HepG2 (cell line): ENCODE measurements at regions not wholly inside any gene's neighbourhood (a gene's known extent, or its start where the extent isn't known, plus 50 kb on each side); places are given as distances from the start of the nearest gene placed in this dataset.

Source experiments
- ATAC-seq: fragments of 200-7000 bp; cut with Tn5 transposase; 3 replicates; pipeline ENCODE4 v1.9.1; 2020; ENCODE audit warnings: mild to moderate bottlenecking, moderate library complexity
- BruUV-seq: library from RNA; stranded (reverse); fragments of 400-500 nt; replicated peaks from 2 replicates; lab custom pipeline; 2021; lab: Mats Ljungman, UMichigan
- CTCF ChIA-PET: fragments of 300-600 bp; formaldehyde crosslinking; extraction: SDS; loops from one replicate; lab custom pipeline; 2021; ENCODE audit warnings: low total read pairs, inconsistent platforms, low intra/inter-chr PET ratio; lab: Yijun Ruan, JAX
- POLR2A ChIA-PET: fragments of 350-600 bp; sonication (Branson Sonifier 250); formaldehyde crosslinking; loops from one replicate; lab custom pipeline; 2020; ENCODE audit warnings: antibody characterized with exemption, inconsistent platforms; lab: Yijun Ruan, JAX
- DNase-seq: peaks from one replicate; pipeline ENCODE4 v3.0.0-alpha.2; 2015; ENCODE audit warnings: low spot score
- FAIRE-seq: peaks from 3 replicates; lab custom pipeline; 2011; peaks lifted over from hg19 to GRCh38; lab: Jason Lieb, UNC
- H2AFZ ChIP-seq: one replicate; pipeline ENCODE4 v1.6.1; 2011; ENCODE audit warnings: low read length, inconsistent platforms
- H3K27ac ChIP-seq: fragments of 300-600 bp; 3 replicates; pipeline ENCODE4 v1.8.0; 2011; ENCODE audit warnings: mixed run types, mild to moderate bottlenecking, mixed read lengths, low read length, inconsistent platforms; ENCODE audit not compliant: insufficient read depth; ENCODE audit errors: extremely low read length
- H3K27me3 ChIP-seq, 2 experiments: fragments of 200-600 bp in 1 of 2; 2 replicates in 1 of 2; 3 replicates in 1 of 2; pipeline versions ENCODE4 v1.6.0 to v1.8.0; 2011; ENCODE audit warnings: low read length in 2 of 2, mild to moderate bottlenecking in 2 of 2, moderate library complexity in 2 of 2, inconsistent platforms in 1 of 2; ENCODE audit not compliant: insufficient read depth in 2 of 2, control insufficient read depth in 1 of 2
- H3K36me3 ChIP-seq, 2 experiments: fragments of 200-600 bp in 1 of 2; replicated peaks in 1 of 2; 2 replicates in 1 of 2; 3 replicates in 1 of 2; pipeline versions ENCODE4 v1.5.1 to v1.8.0; 2011; ENCODE audit warnings: low read length in 2 of 2, inconsistent platforms in 1 of 2; ENCODE audit not compliant: insufficient read depth in 2 of 2, control insufficient read depth in 1 of 2
- H3K4me1 ChIP-seq: 2 replicates; pipeline ENCODE4 v1.5.1; 2012; ENCODE audit warnings: low read length, inconsistent platforms; ENCODE audit not compliant: insufficient read depth
- H3K4me2 ChIP-seq: 2 replicates; pipeline ENCODE4 v1.6.0; 2011; ENCODE audit warnings: low read depth, low read length, inconsistent platforms
- H3K4me3 ChIP-seq, 3 experiments: fragments of 200-600 bp in 1 of 3; sonication (generic), shearing (Covaris generic) in 1 of 3; replicated peaks in 1 of 3; 2 replicates each; pipeline ENCODE4 v1.5.1; 2011 to 2016; ENCODE audit warnings: low read length in 3 of 3, inconsistent platforms in 2 of 3, low read depth in 2 of 3, mild to moderate bottlenecking in 2 of 3, control low read depth in 1 of 3, mixed read lengths in 1 of 3; ENCODE audit not compliant: insufficient read depth in 1 of 3
- H3K79me2 ChIP-seq: one replicate; pipeline ENCODE4 v1.6.1; 2011; ENCODE audit warnings: low read length, inconsistent platforms; ENCODE audit not compliant: insufficient read depth
- H3K9ac ChIP-seq: 2 replicates; pipeline ENCODE4 v1.6.0; 2011; ENCODE audit warnings: mild to moderate bottlenecking, low read depth, low read length, inconsistent platforms; ENCODE audit not compliant: insufficient read depth
- H3K9me3 ChIP-seq: 2 replicates; pipeline ENCODE4 v1.5.1; 2012; ENCODE audit warnings: mild to moderate bottlenecking, low read length
- H4K20me1 ChIP-seq: 2 replicates; pipeline ENCODE4 v1.6.0; 2011; ENCODE audit warnings: inconsistent platforms, mild to moderate bottlenecking, low read length, moderate library complexity; ENCODE audit not compliant: insufficient read depth
- JDP2 ChIP-seq: sonication (generic); formaldehyde crosslinking; IDR thresholded peaks from 2 replicates; pipeline ENCODE4 v1.8.1; 2022; ENCODE audit warnings: missing genetic modification reagents, borderline replicate concordance
- WGBS: methylation state at CpG from one replicate; pipeline ENCODE4 v1.1.6; 2017; ENCODE audit warnings: low lambda C conversion rate; 5-methylcytosine and 5-hydroxymethylcytosine counted together
- in situ Hi-C: cut with HindIII; loops from 2 replicates; pipeline ENCODE4 v1.10.0; 2017; ENCODE audit warnings: low pct_unique_long_range_greater_than_20kb; ENCODE audit not compliant: extremely low pct_ligation_motif_present
- intact Hi-C: fragments of 100-400 bp; cut with micrococcal nuclease; formaldehyde crosslinking; loops from one replicate; pipeline ENCODE4 v1.10.0; 2022; ENCODE audit not compliant: unreplicated experiment
- TF ChIP-seq, protein P1 (sequence below): sonication (generic); formaldehyde crosslinking; IDR thresholded peaks from 2 replicates; pipeline ENCODE4 v1.9.0; 2021; ENCODE audit warnings: missing genetic modification reagents, borderline replicate concordance
- TF ChIP-seq, protein P2 (sequence below), 2 experiments: IDR thresholded peaks; 2 replicates each; pipeline ENCODE4 v1.6.1; 2011 to 2012; ENCODE audit warnings: low read length in 2 of 2, borderline replicate concordance in 1 of 2, low read depth in 1 of 2, mild to moderate bottlenecking in 1 of 2, moderate library complexity in 1 of 2
- TF ChIP-seq, protein P3 (sequence below): sonication (generic); formaldehyde crosslinking; IDR thresholded peaks from 2 replicates; pipeline ENCODE4 v1.4.0; 2020; ENCODE audit warnings: missing genetic modification reagents
- TF ChIP-seq, protein P4 (sequence below): IDR thresholded peaks from 2 replicates; pipeline ENCODE4 v1.6.1; 2016; ENCODE audit warnings: missing genetic modification reagents, missing compliant biosample characterization
- TF ChIP-seq, protein P5 (sequence below): sonication (generic); formaldehyde crosslinking; IDR thresholded peaks from 2 replicates; pipeline ENCODE4 v1.8.1; 2023; ENCODE audit warnings: mild to moderate bottlenecking, missing genetic modification reagents, borderline replicate concordance
- TF ChIP-seq, protein P6 (sequence below): sonication (generic); formaldehyde crosslinking; IDR thresholded peaks from 2 replicates; pipeline ENCODE4 v1.5.0; 2020; ENCODE audit warnings: mild to moderate bottlenecking, missing genetic modification reagents, moderate library complexity
- TF ChIP-seq, protein P7 (sequence below): sonication (generic); formaldehyde crosslinking; IDR thresholded peaks from 2 replicates; pipeline ENCODE4 v1.5.1; 2020; ENCODE audit warnings: missing genetic modification reagents, mild to moderate bottlenecking, borderline replicate concordance
- TF ChIP-seq, protein P8 (sequence below): sonication (generic); formaldehyde crosslinking; IDR thresholded peaks from 2 replicates; pipeline ENCODE4 v1.4.0; 2020; ENCODE audit warnings: missing genetic modification reagents

DNA sequence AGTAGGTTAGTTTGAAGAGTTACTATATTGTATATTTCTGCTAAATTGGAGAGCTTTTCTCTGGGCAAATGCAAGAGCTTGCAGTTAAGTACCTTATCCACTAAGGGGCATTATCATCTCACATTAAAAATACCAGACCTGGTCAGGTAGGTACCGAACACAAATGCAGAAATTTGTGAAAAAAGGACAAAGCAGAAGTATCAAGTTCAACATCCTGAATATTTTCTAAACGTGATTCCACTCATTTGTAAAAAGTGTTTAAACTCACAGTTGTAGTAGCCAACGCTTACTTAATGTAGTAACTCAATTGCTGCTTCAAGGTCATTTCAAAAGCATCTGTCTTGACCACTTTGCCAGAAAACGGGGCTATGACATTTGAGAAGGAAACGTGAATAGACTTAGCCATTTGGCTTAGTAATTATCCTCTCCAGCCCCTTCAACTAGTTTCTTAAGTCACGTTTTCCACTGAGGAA, 52.1 kb downstream of the CYRIA start:
- FAIRE-seq (peak; percentile 23), ATAC-seq (no peak), DNase-seq (peak; percentile 20)
- Histone ChIP-seq H3K79me2 (no peaks in the 10 kb centered on the region), H4K20me1 (no peaks in the 10 kb centered on the region), H3K4me1 (0 out of 2 replicates have a peak, but pooled peaks cover 4% of the 10 kb centered on the region), H2AFZ (no peak overlapping the region), H3K36me3 (no peaks in the 10 kb centered on the region), H3K4me3 (no peak overlapping the region), H3K9me3 (no peaks in the 10 kb centered on the region), H3K27ac (no peak overlapping the region), H3K27me3 (no peaks in the 10 kb centered on the region; a peak in 3 of 5 replicates), H3K4me2 (no peak overlapping the region), H3K9ac (no peak overlapping the region)
- intact Hi-C loops (loop anchor here (1.0 to 2.0 kb wide), 2 partner anchors 144 to 287 kb away; no protein-coding TSS in a partner anchor), in situ Hi-C loops (loop anchor here (5.0 kb wide), 1 partner anchor 144 kb away; no protein-coding TSS in a partner anchor)
- CTCF ChIA-PET = interaction anchor here (1.4 to 1.6 kb wide), 2 partner anchors 144 to 287 kb away, joined by 6 to 23 read pairs; no protein-coding TSS in a partner anchor
- POLR2A ChIA-PET = no interaction called here
- no TSS peak for BruUV-seq
- WGBS = 2% methylated on average over 6 of the region's 6 CpGs
- TF ChIP-seq, protein P1, sequence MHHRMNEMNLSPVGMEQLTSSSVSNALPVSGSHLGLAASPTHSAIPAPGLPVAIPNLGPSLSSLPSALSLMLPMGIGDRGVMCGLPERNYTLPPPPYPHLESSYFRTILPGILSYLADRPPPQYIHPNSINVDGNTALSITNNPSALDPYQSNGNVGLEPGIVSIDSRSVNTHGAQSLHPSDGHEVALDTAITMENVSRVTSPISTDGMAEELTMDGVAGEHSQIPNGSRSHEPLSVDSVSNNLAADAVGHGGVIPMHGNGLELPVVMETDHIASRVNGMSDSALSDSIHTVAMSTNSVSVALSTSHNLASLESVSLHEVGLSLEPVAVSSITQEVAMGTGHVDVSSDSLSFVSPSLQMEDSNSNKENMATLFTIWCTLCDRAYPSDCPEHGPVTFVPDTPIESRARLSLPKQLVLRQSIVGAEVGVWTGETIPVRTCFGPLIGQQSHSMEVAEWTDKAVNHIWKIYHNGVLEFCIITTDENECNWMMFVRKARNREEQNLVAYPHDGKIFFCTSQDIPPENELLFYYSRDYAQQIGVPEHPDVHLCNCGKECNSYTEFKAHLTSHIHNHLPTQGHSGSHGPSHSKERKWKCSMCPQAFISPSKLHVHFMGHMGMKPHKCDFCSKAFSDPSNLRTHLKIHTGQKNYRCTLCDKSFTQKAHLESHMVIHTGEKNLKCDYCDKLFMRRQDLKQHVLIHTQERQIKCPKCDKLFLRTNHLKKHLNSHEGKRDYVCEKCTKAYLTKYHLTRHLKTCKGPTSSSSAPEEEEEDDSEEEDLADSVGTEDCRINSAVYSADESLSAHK = no peak
- TF ChIP-seq, protein P2, sequence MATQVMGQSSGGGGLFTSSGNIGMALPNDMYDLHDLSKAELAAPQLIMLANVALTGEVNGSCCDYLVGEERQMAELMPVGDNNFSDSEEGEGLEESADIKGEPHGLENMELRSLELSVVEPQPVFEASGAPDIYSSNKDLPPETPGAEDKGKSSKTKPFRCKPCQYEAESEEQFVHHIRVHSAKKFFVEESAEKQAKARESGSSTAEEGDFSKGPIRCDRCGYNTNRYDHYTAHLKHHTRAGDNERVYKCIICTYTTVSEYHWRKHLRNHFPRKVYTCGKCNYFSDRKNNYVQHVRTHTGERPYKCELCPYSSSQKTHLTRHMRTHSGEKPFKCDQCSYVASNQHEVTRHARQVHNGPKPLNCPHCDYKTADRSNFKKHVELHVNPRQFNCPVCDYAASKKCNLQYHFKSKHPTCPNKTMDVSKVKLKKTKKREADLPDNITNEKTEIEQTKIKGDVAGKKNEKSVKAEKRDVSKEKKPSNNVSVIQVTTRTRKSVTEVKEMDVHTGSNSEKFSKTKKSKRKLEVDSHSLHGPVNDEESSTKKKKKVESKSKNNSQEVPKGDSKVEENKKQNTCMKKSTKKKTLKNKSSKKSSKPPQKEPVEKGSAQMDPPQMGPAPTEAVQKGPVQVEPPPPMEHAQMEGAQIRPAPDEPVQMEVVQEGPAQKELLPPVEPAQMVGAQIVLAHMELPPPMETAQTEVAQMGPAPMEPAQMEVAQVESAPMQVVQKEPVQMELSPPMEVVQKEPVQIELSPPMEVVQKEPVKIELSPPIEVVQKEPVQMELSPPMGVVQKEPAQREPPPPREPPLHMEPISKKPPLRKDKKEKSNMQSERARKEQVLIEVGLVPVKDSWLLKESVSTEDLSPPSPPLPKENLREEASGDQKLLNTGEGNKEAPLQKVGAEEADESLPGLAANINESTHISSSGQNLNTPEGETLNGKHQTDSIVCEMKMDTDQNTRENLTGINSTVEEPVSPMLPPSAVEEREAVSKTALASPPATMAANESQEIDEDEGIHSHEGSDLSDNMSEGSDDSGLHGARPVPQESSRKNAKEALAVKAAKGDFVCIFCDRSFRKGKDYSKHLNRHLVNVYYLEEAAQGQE (IDR thresholded peaks at IDR 0.05; ENCODE audit: borderline replicate concordance in 1 of 2, low read depth in 1 of 2, low read length in 2 of 2) = no peak
- TF ChIP-seq, protein P3, sequence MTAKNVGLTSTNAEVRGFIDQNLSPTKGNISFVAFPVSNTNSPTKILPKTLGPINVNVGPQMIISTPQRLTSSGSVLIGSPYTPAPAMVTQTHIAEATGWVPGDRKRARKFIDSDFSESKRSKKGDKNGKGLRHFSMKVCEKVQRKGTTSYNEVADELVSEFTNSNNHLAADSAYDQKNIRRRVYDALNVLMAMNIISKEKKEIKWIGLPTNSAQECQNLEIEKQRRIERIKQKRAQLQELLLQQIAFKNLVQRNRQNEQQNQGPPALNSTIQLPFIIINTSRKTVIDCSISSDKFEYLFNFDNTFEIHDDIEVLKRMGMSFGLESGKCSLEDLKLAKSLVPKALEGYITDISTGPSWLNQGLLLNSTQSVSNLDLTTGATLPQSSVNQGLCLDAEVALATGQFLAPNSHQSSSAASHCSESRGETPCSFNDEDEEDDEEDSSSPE = no peak
- TF ChIP-seq, protein P4, sequence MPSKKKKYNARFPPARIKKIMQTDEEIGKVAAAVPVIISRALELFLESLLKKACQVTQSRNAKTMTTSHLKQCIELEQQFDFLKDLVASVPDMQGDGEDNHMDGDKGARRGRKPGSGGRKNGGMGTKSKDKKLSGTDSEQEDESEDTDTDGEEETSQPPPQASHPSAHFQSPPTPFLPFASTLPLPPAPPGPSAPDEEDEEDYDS = no peak
- no peak for TF ChIP-seq JDP2 (CRISPR knock-in tag)
- TF ChIP-seq, protein P5, sequence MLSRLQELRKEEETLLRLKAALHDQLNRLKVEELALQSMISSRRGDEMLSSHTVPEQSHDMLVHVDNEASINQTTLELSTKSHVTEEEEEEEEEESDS = no peak
- TF ChIP-seq, protein P6, sequence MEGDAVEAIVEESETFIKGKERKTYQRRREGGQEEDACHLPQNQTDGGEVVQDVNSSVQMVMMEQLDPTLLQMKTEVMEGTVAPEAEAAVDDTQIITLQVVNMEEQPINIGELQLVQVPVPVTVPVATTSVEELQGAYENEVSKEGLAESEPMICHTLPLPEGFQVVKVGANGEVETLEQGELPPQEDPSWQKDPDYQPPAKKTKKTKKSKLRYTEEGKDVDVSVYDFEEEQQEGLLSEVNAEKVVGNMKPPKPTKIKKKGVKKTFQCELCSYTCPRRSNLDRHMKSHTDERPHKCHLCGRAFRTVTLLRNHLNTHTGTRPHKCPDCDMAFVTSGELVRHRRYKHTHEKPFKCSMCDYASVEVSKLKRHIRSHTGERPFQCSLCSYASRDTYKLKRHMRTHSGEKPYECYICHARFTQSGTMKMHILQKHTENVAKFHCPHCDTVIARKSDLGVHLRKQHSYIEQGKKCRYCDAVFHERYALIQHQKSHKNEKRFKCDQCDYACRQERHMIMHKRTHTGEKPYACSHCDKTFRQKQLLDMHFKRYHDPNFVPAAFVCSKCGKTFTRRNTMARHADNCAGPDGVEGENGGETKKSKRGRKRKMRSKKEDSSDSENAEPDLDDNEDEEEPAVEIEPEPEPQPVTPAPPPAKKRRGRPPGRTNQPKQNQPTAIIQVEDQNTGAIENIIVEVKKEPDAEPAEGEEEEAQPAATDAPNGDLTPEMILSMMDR = peak; percentile 61
- TF ChIP-seq, protein P7, sequence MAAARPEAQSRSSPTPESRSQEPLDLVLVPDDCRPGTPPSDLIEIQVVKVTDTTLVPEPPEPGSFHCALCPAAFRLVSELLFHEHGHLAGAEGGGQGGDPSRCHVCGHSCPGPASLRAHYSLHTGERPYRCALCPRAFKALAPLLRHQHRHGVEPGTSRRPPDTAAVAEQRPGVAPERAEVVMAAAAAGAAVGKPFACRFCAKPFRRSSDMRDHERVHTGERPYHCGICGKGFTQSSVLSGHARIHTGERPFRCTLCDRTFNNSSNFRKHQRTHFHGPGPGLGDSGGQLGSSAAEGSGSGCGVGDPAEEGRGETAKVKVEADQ (CRISPR knock-in tag) = 0 out of 2 replicates have a peak, but pooled peaks have one; percentile 51
- TF ChIP-seq, protein P8, sequence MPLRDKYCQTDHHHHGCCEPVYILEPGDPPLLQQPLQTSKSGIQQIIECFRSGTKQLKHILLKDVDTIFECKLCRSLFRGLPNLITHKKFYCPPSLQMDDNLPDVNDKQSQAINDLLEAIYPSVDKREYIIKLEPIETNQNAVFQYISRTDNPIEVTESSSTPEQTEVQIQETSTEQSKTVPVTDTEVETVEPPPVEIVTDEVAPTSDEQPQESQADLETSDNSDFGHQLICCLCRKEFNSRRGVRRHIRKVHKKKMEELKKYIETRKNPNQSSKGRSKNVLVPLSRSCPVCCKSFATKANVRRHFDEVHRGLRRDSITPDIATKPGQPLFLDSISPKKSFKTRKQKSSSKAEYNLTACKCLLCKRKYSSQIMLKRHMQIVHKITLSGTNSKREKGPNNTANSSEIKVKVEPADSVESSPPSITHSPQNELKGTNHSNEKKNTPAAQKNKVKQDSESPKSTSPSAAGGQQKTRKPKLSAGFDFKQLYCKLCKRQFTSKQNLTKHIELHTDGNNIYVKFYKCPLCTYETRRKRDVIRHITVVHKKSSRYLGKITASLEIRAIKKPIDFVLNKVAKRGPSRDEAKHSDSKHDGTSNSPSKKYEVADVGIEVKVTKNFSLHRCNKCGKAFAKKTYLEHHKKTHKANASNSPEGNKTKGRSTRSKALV (CRISPR knock-in tag) = no peak
